NCI-H146 treated with DMSO at 0.1 percent for 48 hours (cell line): ENCODE measurements at regions not wholly inside any gene's neighbourhood (a gene's known extent, or its start where the extent isn't known, plus 50 kb on each side); places are given as distances from the start of the nearest gene placed in this dataset.

Experiments
- DNase-seq: peaks from one replicate; lab custom pipeline; 2025; ENCODE audit not compliant: unreplicated experiment; lab: John Stamatoyannopoulos, UW

GRCh38 chr5:7955476-7955875 is 86.5 kb downstream of the MTRR start:
- no peak for DNase-seq

DNA sequence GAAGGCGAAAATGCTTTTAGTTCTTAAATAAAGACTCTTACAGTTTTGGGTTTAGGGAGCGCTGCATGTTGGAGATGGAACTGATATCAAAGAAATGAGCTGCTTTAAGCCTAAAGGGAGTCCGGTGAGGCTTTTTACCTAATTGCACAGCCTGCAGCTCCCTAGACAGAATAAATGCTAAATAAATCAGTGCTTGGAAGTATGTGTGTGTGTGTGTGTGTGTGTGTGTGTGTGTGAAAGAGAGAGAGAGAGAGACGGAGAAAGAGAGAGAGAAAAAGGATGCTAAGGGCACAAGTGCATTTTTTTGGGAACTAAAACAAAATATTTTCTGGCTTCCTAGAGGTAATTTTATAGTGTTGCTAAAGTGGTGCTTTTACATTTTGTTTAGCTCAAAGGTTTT is 88.4 kb downstream of the MTRR start:
- DNase-seq: no peak

GRCh38 chr5:7960142-7960541 is 91.2 kb downstream of the MTRR start:
- DNase-seq: no peak

- DNase-seq: no peak
Measured at GRCh38 chr5:7961540-7961939, 92.6 kb downstream of the MTRR start.

- DNase-seq: no peak
Measured at GRCh38 chr5:7970816-7971215, 101.9 kb downstream of the MTRR start.

- DNase-seq: no peak
Measured at GRCh38 chr5:7976411-7977190, 107.7 kb downstream of the MTRR start.

- DNase-seq: no peak
Measured at GRCh38 chr5:7978114-7978513, 109.2 kb downstream of the MTRR start.

DNA sequence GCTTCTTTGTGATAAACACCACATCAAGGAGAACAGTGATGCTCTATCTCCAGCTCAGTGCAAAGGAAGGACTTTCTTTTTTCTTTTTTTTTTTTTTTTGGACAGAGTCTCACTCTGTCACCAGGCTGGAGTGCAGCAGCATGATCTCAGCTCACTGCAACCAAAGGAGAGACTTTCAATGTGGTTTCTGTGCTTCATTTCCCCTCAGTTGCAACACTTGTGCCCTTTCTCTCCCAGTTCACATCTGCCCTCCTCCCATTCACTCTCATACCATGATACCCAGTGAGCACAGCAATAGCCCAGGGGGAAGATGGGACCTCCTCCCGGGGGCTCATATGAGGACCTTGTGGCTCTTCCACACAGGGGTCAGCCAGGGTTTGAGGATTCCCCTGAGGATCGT is 110.0 kb downstream of the MTRR start:
- DNase-seq: no peak

- DNase-seq: no peak
Measured at GRCh38 chr5:7980881-7981280, 111.9 kb downstream of the MTRR start.

- no peak for DNase-seq
Measured at GRCh38 chr5:7983433-7983832, 114.5 kb downstream of the MTRR start.

- DNase-seq: peak; percentile 6
Measured at GRCh38 chr5:7991125-7991821, 122.3 kb downstream of the MTRR start.

- DNase-seq: no peak
Measured at GRCh38 chr5:7995688-7996294, 126.8 kb downstream of the MTRR start.

DNA sequence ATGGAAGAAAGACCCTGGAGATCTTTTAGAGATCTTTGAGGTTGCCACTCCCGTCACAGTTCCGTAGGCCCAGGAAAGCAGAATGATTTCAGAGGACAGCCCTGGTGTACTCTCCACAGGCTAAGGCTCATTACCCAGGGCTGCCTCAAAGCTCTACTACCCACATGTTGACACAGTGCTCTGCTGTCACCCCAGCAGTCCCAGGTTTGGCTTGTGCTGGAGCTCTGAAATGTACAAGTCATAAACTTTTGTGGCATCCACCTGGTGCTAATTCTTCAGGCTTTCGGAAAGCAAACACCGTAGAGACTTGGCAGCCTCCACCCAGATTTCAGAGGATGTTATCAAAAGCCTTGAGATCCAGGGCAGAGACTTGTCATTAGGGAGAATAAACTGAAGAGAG is 136.5 kb downstream of the MTRR start:
- DNase-seq: no peak

GRCh38 chr5:8012131-8012977 is 143.4 kb downstream of the MTRR start:
- DNase-seq: no peak

DNA sequence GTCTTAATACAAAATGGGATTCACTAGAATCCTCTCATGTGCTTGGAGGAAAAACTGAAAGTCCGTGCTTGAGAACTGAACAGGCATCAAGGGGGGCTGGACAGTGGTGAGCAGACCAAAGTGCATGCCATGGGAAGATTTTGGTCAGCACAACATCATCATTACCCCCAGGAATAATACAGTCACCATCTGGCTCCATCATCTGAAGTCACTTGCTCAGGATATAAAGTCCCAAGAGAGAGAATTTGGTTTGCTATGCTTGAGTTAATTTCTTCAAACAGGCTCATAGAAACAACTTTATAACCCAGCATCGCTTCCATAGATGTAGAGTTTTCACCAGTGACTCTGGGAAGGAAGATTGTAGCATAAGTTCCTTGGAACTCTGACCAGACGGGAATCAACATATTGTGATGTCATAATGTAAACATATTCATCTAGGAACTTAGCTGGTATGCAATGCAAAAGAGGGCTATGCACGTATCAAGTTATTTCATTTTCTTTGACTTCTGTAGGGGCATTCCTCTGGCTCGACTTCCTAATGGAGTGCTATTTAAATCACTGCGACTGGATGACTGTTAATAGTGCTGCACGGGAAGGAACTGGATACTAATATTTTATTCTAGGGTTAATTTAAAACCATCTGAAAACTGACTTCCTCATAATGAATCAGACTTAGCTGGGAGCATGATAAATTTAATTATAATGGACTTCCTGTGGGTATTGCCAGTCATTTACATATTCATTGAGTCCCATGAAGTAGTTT is 145.2 kb downstream of the MTRR start:
- no peak for DNase-seq

DNA sequence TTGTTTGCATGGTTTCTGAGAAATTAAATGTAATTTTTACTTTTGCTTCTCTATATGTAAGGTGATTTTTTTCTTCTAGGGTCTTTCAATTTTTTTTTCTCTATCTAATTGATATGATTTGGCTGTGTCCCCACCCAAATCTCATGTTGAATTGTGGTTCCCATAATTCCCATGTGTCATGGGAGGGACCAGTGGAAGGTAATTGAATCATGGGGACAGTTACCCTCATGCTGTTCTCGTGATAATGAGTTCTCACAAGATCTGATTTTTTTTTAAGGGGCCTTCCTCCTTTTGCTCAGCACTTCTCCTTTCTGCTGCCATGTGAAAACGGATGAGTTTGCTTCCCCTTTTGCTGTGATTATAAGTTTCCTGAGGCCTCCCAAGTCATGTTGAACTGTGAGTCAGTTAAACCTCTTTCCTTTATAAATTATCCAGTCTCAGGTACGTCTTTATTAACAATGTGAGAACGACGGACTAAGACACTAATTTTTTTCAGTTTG is 150.8 kb downstream of the MTRR start:
- DNase-seq: no peak

GRCh38 chr5:8020861-8021514 is 152.0 kb downstream of the MTRR start:
- no peak for DNase-seq

DNA sequence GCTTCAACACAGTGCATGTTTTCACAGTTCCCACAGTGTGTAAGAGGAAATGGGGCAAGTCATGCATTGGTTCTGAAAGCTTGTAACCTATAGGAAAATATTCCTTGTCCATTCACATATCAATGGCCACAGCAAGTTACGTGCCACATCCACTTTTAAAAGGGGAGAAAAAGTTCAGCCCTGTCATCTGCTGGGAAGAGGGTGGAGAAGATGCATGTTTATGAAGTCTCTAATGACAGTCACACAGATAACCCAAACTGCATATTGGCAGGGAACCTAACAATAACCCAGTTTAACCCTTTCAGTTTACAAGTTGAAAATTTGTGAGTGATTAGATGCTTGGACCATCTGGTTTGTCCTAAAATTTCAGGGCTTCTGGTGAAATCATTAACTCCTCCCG is 159.3 kb downstream of the MTRR start:
- DNase-seq: no peak

DNA sequence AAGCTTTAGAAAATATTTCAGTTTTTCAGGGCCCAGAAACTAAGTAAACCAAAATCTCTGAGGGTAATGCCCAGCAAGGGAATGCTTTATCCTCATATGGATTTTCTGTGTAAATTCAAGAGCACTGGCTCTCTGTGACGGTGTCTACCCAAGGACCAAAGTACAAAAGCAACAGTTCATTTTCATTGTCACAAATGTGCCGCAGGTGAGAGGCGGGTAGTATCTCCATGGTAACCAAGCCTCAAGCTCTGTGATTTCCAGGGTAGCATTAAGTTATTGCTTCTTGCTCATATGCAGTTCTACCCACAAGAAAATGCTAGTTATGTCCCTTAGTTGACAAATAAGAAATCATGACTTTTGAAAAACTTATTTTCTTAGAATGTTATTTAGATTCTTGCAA is 164.3 kb downstream of the MTRR start:
- peak; percentile 21 for DNase-seq

DNA sequence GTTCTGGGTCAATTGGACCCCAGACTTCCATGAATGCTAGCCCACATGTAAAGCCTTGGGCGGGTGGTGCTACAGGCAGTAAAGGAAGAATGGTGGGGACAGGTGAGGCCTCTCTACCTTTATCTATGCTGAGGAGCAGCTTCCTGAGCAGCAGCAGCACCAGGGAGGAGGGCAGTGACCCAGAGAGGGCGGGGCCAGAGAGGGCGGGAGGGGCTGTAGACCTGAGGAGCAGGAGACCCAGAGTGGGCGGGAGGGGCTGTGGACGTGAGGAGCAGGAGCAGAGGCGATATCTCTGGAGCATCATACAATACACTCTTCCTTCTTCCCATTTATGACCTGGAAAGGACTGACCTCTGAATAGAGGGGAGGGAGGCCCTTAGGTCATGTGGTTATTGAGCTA is 165.9 kb downstream of the MTRR start:
- no peak for DNase-seq
